ENCODE measurements at regions not wholly inside any gene's neighbourhood (a gene's known extent, or its start where the extent isn't known, plus 50 kb on each side); places are given as distances from the start of the nearest gene placed in this dataset.

- H3K4me3 ChIP-seq (ENCODE audit: low read depth, low read length) = no peak overlapping the region
- no peak for TF ChIP-seq CTCF (IDR thresholded peaks at IDR 0.05; ENCODE audit: control insufficient read depth, extremely low read depth, insufficient read depth)
- DNase-seq (ENCODE audit: low read depth) = no peak
These were observed 893.3 kb upstream of the GBE1 start for GRCh38 chr3:82654708-82655107.

- peak; percentile 48 for TF ChIP-seq CTCF (IDR thresholded peaks at IDR 0.05; ENCODE audit: control insufficient read depth, extremely low read depth, insufficient read depth)
- DNase-seq (ENCODE audit: low read depth) = no peak
- H3K4me3 ChIP-seq (ENCODE audit: low read depth, low read length) = no peak overlapping the region
These were observed 882.5 kb upstream of the GBE1 start for GRCh38 chr3:82643948-82644347.

- no peak for DNase-seq (ENCODE audit: low read depth)
- no peak for TF ChIP-seq CTCF (IDR thresholded peaks at IDR 0.05; ENCODE audit: control insufficient read depth, extremely low read depth, insufficient read depth)
- no peak overlapping the region for H3K4me3 ChIP-seq (ENCODE audit: low read depth, low read length)
These were observed 880.3 kb upstream of the GBE1 start for GRCh38 chr3:82641701-82642100.

GRCh38 chr3:82640254-82640653 lies 878.8 kb upstream of the GBE1 start:
- no peak for TF ChIP-seq CTCF (IDR thresholded peaks at IDR 0.05; ENCODE audit: control insufficient read depth, extremely low read depth, insufficient read depth)
- no peak for DNase-seq (ENCODE audit: low read depth)
- no peak overlapping the region for H3K4me3 ChIP-seq (ENCODE audit: low read depth, low read length)

GRCh38 chr3:82637574-82637973 lies 876.1 kb upstream of the GBE1 start:
- TF ChIP-seq CTCF (IDR thresholded peaks at IDR 0.05; ENCODE audit: control insufficient read depth, extremely low read depth, insufficient read depth) = no peak
- H3K4me3 ChIP-seq (ENCODE audit: low read depth, low read length) = no peak overlapping the region
- no peak for DNase-seq (ENCODE audit: low read depth)

GRCh38 chr3:82636177-82636576 lies 874.7 kb upstream of the GBE1 start:
- no peak for DNase-seq (ENCODE audit: low read depth)
- H3K4me3 ChIP-seq (ENCODE audit: low read depth, low read length) = no peak overlapping the region
- no peak for TF ChIP-seq CTCF (IDR thresholded peaks at IDR 0.05; ENCODE audit: control insufficient read depth, extremely low read depth, insufficient read depth)

- H3K4me3 ChIP-seq (ENCODE audit: low read depth, low read length) = no peak overlapping the region
- TF ChIP-seq CTCF (IDR thresholded peaks at IDR 0.05; ENCODE audit: control insufficient read depth, extremely low read depth, insufficient read depth) = no peak
- DNase-seq (ENCODE audit: low read depth) = no peak
These were observed 871.9 kb upstream of the GBE1 start for GRCh38 chr3:82633319-82633718.
